ENCODE measurements at regions not wholly inside any gene's neighbourhood (a gene's known extent, or its start where the extent isn't known, plus 50 kb on each side); places are given as distances from the start of the nearest gene placed in this dataset.

GRCh38 chr14:29150659-29151058 is 384.1 kb downstream of the FOXG1 start:
- TF ChIP-seq ZNF565 (CRISPR knock-in tag; conservative IDR thresholded peaks at IDR 0.05; ENCODE audit: low read depth) (no peak), ARNTL (CRISPR knock-in tag; IDR thresholded peaks at IDR 0.05; ENCODE audit: borderline replicate concordance, low read depth) (no peak), ZFP30 (CRISPR knock-in tag; IDR thresholded peaks at IDR 0.05) (no peak), ISL1 (CRISPR knock-in tag; IDR thresholded peaks at IDR 0.05) (no peak), CREB5 (CRISPR knock-in tag; IDR thresholded peaks at IDR 0.05; ENCODE audit: low read depth) (no peak), PATZ1 (CRISPR knock-in tag; IDR thresholded peaks at IDR 0.05; ENCODE audit: borderline replicate concordance) (no peak), ZFP3 (CRISPR knock-in tag; IDR thresholded peaks at IDR 0.05) (no peak), ZNF70 (CRISPR knock-in tag; IDR thresholded peaks at IDR 0.05) (no peak), TSHZ2 (CRISPR knock-in tag; IDR thresholded peaks at IDR 0.05) (no peak), ZC3H10 (CRISPR knock-in tag; IDR thresholded peaks at IDR 0.05) (no peak)
